ENCODE measurements at regions not wholly inside any gene's neighbourhood (a gene's known extent, or its start where the extent isn't known, plus 50 kb on each side); places are given as distances from the start of the nearest gene placed in this dataset.

- Mint-ChIP-seq H3K27ac (no peak overlapping the region), H3K4me1 (ENCODE audit: low read depth) (no peaks in the 10 kb centered on the region), H3K4me3 (ENCODE audit: low read depth) (no peak overlapping the region), H3K36me3 (ENCODE audit: insufficient read depth) (no peaks in the 10 kb centered on the region), H3K27me3 (peaks cover 19% of the 10 kb centered on the region), H3K9me3 (ENCODE audit: low read depth) (peaks cover 5% of the 10 kb centered on the region)
- no peak for DNase-seq (ENCODE audit: low spot score, unreplicated experiment)
- TF ChIP-seq CTCF (IDR thresholded peaks at IDR 0.05; ENCODE audit: unreplicated experiment) = no peak
These were observed 59.2 kb upstream of the TANC2 start for GRCh38 chr17:62906881-62907280.

GRCh38 chr17:62905233-62905632, 60.8 kb upstream of the TANC2 start:
- no peaks in the 10 kb centered on the region for H3K36me3 Mint-ChIP-seq (ENCODE audit: insufficient read depth)
- H3K27me3 Mint-ChIP-seq = peaks cover 13% of the 10 kb centered on the region
- H3K4me3 Mint-ChIP-seq (ENCODE audit: low read depth) = no peak overlapping the region
- H3K4me1 Mint-ChIP-seq (ENCODE audit: low read depth) = no peaks in the 10 kb centered on the region
- H3K9me3 Mint-ChIP-seq (ENCODE audit: low read depth) = no peaks in the 10 kb centered on the region
- TF ChIP-seq CTCF (IDR thresholded peaks at IDR 0.05; ENCODE audit: unreplicated experiment) = no peak
- H3K27ac Mint-ChIP-seq = no peak overlapping the region
- DNase-seq (ENCODE audit: low spot score, unreplicated experiment) = no peak

- DNase-seq (ENCODE audit: low spot score, unreplicated experiment) = no peak
- peaks cover 9% of the 10 kb centered on the region for H3K27me3 Mint-ChIP-seq
- H3K4me3 Mint-ChIP-seq (ENCODE audit: low read depth) = no peak overlapping the region
- H3K36me3 Mint-ChIP-seq (ENCODE audit: insufficient read depth) = no peaks in the 10 kb centered on the region
- no peak overlapping the region for H3K27ac Mint-ChIP-seq
- no peak for TF ChIP-seq CTCF (IDR thresholded peaks at IDR 0.05; ENCODE audit: unreplicated experiment)
- H3K9me3 Mint-ChIP-seq (ENCODE audit: low read depth) = no peaks in the 10 kb centered on the region
- no peaks in the 10 kb centered on the region for H3K4me1 Mint-ChIP-seq (ENCODE audit: low read depth)
These were observed 63.4 kb upstream of the TANC2 start for GRCh38 chr17:62902531-62903220.

- Mint-ChIP-seq H3K4me3 (ENCODE audit: low read depth) (no peak overlapping the region), H3K27ac (no peak overlapping the region), H3K27me3 (peaks cover 8% of the 10 kb centered on the region), H3K4me1 (ENCODE audit: low read depth) (no peaks in the 10 kb centered on the region), H3K9me3 (ENCODE audit: low read depth) (no peaks in the 10 kb centered on the region), H3K36me3 (ENCODE audit: insufficient read depth) (no peaks in the 10 kb centered on the region)
- no peak for TF ChIP-seq CTCF (IDR thresholded peaks at IDR 0.05; ENCODE audit: unreplicated experiment)
- DNase-seq (ENCODE audit: low spot score, unreplicated experiment) = no peak
These were observed 64.5 kb upstream of the TANC2 start for GRCh38 chr17:62901544-62901943.

- no peak for TF ChIP-seq CTCF (IDR thresholded peaks at IDR 0.05; ENCODE audit: unreplicated experiment)
- peaks cover 8% of the 10 kb centered on the region for H3K27me3 Mint-ChIP-seq
- H3K36me3 Mint-ChIP-seq (ENCODE audit: insufficient read depth) = no peaks in the 10 kb centered on the region
- no peak overlapping the region for H3K4me3 Mint-ChIP-seq (ENCODE audit: low read depth)
- H3K4me1 Mint-ChIP-seq (ENCODE audit: low read depth) = no peaks in the 10 kb centered on the region
- H3K9me3 Mint-ChIP-seq (ENCODE audit: low read depth) = no peaks in the 10 kb centered on the region
- DNase-seq (ENCODE audit: low spot score, unreplicated experiment) = no peak
- H3K27ac Mint-ChIP-seq = no peak overlapping the region
These were observed 65.9 kb upstream of the TANC2 start for GRCh38 chr17:62900096-62900495.

Data from progenitor cell of endocrine pancreas (in vitro differentiated cells).